Stomach (tissue), 4 donors: ENCODE measurements at regions not wholly inside any gene's neighbourhood (a gene's known extent, or its start where the extent isn't known, plus 50 kb on each side); places are given as distances from the start of the nearest gene placed in this dataset.

Source experiments
- EP300 ChIP-seq: sonication (generic); formaldehyde crosslinking; IDR thresholded peaks from one replicate; pipeline ENCODE4 v1.6.1; 2017; ENCODE audit warnings: antibody characterized with exemption
- POLR2A ChIP-seq, 4 donors: fragments of 450-650 bp; IDR thresholded peaks; one replicate each; pipeline ENCODE4 v1.6.1; 2016; ENCODE audit warnings: antibody characterized with exemption in 4 of 4, control low read depth in 2 of 4, mild to moderate bottlenecking in 1 of 4, moderate library complexity in 1 of 4
- TF ChIP-seq, protein P1 (sequence below), 7 experiments: fragments of 450-650 bp in 4 of 7; fragments of 200-600 bp in 3 of 7; sonication (generic) in 3 of 7; IDR thresholded peaks; one replicate each; pipeline ENCODE4 v1.5.1; 2016 to 2019; ENCODE audit warnings: antibody characterized with exemption in 7 of 7, control low read depth in 2 of 7, mild to moderate bottlenecking in 1 of 7

DNA sequence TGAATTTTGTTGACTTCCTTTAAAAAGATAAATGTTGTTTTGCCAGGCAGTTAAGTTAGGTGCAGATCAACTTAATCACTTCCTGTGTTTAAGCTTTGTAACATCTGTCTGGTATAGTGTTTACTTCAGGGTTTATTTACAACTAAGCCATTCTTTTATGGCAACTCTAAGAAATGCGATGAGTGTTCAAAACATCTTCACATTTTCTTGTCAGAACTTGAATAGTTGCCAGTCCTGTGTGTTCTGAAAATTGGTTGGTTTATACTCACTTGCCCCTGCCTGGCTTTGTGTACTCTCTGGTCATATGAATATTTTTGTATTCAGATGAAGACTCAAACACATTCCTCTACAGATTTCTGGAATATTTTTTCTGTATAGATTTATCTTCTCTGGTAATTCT is 327.2 kb downstream of the MDFIC start:
- TF ChIP-seq, protein P1, sequence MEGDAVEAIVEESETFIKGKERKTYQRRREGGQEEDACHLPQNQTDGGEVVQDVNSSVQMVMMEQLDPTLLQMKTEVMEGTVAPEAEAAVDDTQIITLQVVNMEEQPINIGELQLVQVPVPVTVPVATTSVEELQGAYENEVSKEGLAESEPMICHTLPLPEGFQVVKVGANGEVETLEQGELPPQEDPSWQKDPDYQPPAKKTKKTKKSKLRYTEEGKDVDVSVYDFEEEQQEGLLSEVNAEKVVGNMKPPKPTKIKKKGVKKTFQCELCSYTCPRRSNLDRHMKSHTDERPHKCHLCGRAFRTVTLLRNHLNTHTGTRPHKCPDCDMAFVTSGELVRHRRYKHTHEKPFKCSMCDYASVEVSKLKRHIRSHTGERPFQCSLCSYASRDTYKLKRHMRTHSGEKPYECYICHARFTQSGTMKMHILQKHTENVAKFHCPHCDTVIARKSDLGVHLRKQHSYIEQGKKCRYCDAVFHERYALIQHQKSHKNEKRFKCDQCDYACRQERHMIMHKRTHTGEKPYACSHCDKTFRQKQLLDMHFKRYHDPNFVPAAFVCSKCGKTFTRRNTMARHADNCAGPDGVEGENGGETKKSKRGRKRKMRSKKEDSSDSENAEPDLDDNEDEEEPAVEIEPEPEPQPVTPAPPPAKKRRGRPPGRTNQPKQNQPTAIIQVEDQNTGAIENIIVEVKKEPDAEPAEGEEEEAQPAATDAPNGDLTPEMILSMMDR (IDR thresholded peaks at IDR 0.05) = no peak
- no peak for TF ChIP-seq POLR2A (IDR thresholded peaks at IDR 0.05)
- no peak for TF ChIP-seq EP300
